Osteocyte (in vitro differentiated cells): ENCODE measurements at regions not wholly inside any gene's neighbourhood (a gene's known extent, or its start where the extent isn't known, plus 50 kb on each side); places are given as distances from the start of the nearest gene placed in this dataset.
A peak's percentile ranks its signal among the peaks of the same experiment; 100 is the strongest.

Source experiments
- DNase-seq: peaks from one replicate; pipeline ENCODE4 v3.0.0; 2021; ENCODE audit warnings: mixed read lengths; ENCODE audit not compliant: unreplicated experiment; ENCODE audit errors: extremely low spot score
- H3K27ac Mint-ChIP-seq: one replicate; pipeline ENCODE4 v1.8.0; 2021; ENCODE audit warnings: mild to moderate bottlenecking, mixed read lengths; ENCODE audit not compliant: unreplicated experiment
- H3K27me3 Mint-ChIP-seq: one replicate; pipeline ENCODE4 v1.8.0; 2021; ENCODE audit warnings: mixed read lengths; ENCODE audit not compliant: unreplicated experiment
- H3K36me3 Mint-ChIP-seq: one replicate; pipeline ENCODE4 v1.8.0; 2021; ENCODE audit warnings: mixed read lengths; ENCODE audit not compliant: unreplicated experiment
- H3K4me1 Mint-ChIP-seq: one replicate; pipeline ENCODE4 v1.8.0; 2021; ENCODE audit warnings: mixed read lengths; ENCODE audit not compliant: unreplicated experiment
- H3K4me3 Mint-ChIP-seq: one replicate; pipeline ENCODE4 v1.8.0; 2021; ENCODE audit warnings: mild to moderate bottlenecking, moderate library complexity, mixed read lengths; ENCODE audit not compliant: unreplicated experiment
- H3K9me3 Mint-ChIP-seq: one replicate; pipeline ENCODE4 v1.8.0; 2021; ENCODE audit warnings: mixed read lengths; ENCODE audit not compliant: unreplicated experiment
- TF ChIP-seq, protein P1 (sequence below): fragments of 200-600 bp; sonication (generic); IDR thresholded peaks from 2 replicates; pipeline ENCODE4 v1.5.0; 2021; ENCODE audit warnings: antibody characterized with exemption, mild to moderate bottlenecking, moderate library complexity

GRCh38 chr1:238264951-238265350, 374.2 kb upstream of the ZP4 start:
- Mint-ChIP-seq H3K36me3 (no peaks in the 10 kb centered on the region), H3K9me3 (peaks cover 5% of the 10 kb centered on the region), H3K27me3 (no peaks in the 10 kb centered on the region), H3K4me3 (no peak overlapping the region), H3K27ac (no peak overlapping the region), H3K4me1 (no peaks in the 10 kb centered on the region)
- TF ChIP-seq, protein P1, sequence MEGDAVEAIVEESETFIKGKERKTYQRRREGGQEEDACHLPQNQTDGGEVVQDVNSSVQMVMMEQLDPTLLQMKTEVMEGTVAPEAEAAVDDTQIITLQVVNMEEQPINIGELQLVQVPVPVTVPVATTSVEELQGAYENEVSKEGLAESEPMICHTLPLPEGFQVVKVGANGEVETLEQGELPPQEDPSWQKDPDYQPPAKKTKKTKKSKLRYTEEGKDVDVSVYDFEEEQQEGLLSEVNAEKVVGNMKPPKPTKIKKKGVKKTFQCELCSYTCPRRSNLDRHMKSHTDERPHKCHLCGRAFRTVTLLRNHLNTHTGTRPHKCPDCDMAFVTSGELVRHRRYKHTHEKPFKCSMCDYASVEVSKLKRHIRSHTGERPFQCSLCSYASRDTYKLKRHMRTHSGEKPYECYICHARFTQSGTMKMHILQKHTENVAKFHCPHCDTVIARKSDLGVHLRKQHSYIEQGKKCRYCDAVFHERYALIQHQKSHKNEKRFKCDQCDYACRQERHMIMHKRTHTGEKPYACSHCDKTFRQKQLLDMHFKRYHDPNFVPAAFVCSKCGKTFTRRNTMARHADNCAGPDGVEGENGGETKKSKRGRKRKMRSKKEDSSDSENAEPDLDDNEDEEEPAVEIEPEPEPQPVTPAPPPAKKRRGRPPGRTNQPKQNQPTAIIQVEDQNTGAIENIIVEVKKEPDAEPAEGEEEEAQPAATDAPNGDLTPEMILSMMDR, result no peak
- DNase-seq, result no peak

DNA sequence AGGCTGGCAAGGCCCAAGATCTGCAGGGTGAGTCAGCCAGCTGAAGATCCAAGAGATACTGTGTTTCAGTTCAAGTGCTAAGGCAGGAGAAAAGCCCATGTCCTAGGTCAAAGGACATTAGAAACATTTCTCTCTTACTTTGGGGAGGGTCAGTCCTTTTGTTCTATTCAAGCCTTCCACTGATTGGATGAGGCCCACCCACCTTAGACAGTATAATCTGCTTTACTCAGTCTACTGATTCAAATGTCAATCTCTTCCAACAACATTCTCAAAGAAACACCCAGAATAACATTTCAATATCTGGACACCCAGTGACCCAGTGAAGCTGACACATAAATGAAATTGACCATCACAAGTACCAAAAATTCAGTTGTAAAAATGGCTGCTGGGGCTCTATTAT, 367.8 kb upstream of the ZP4 start:
- H3K9me3 Mint-ChIP-seq, result no peaks in the 10 kb centered on the region
- H3K36me3 Mint-ChIP-seq, result no peaks in the 10 kb centered on the region
- H3K27ac Mint-ChIP-seq, result no peak overlapping the region

GRCh38 chr1:238257018-238257621, 366.4 kb upstream of the ZP4 start:
- TF ChIP-seq, protein P1, result no peak
- no peak for DNase-seq
- H3K4me1 Mint-ChIP-seq, result peaks cover 3% of the 10 kb centered on the region
- no peak overlapping the region for H3K4me3 Mint-ChIP-seq
- no peaks in the 10 kb centered on the region for H3K27me3 Mint-ChIP-seq
- no peak overlapping the region for H3K27ac Mint-ChIP-seq
- no peaks in the 10 kb centered on the region for H3K36me3 Mint-ChIP-seq
- H3K9me3 Mint-ChIP-seq, result no peaks in the 10 kb centered on the region

More for the DNA sequence above, 367.8 kb upstream of the ZP4 start:
- Mint-ChIP-seq H3K27me3 (no peaks in the 10 kb centered on the region), H3K4me1 (no peaks in the 10 kb centered on the region), H3K4me3 (no peak overlapping the region)
- TF ChIP-seq, protein P1, result no peak
- DNase-seq, result no peak

DNA sequence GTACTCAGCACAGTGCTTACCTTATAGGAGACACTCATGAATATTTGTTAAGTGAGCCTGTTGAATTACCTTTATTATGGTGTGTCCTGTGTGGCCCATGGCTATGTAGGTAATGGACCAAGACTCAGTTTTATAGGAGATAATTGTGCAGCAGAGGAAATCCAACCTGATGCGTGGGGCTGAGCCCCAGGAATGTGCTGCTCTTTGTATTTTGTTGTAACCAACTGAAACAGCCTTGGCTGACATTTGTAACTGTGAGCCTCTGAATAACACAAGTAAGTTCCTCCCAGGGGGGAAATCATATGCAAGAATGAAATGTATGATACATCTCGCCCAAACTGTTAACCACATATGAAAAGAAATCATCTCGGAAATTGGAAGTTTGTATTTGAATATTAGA, 364.2 kb upstream of the ZP4 start:
- no peak for DNase-seq
- no peak overlapping the region for H3K27ac Mint-ChIP-seq
- TF ChIP-seq, protein P1, result no peak
- no peaks in the 10 kb centered on the region for H3K9me3 Mint-ChIP-seq
- no peaks in the 10 kb centered on the region for H3K27me3 Mint-ChIP-seq
- no peak overlapping the region for H3K4me3 Mint-ChIP-seq
- H3K4me1 Mint-ChIP-seq, result peaks cover 3% of the 10 kb centered on the region
- no peaks in the 10 kb centered on the region for H3K36me3 Mint-ChIP-seq

GRCh38 chr1:238252033-238252802, 361.5 kb upstream of the ZP4 start:
- Mint-ChIP-seq H3K27ac (no peak overlapping the region), H3K4me3 (no peak overlapping the region), H3K36me3 (no peaks in the 10 kb centered on the region), H3K9me3 (no peaks in the 10 kb centered on the region), H3K27me3 (no peaks in the 10 kb centered on the region), H3K4me1 (peaks cover 3% of the 10 kb centered on the region)
- TF ChIP-seq, protein P1, result peak; percentile 81
- DNase-seq, result no peak
